ENCODE measurements at regions not wholly inside any gene's neighbourhood (a gene's known extent, or its start where the extent isn't known, plus 50 kb on each side); places are given as distances from the start of the nearest gene placed in this dataset.

GRCh38 chr1:182003953-182004586, 57.4 kb downstream of the ZNF648 start:
- Histone ChIP-seq H3K27ac (ENCODE audit: low read depth in 2 of 2, low read length in 1 of 2) (no peak overlapping the region), H3K27me3 (ENCODE audit: insufficient read depth) (no peaks in the 10 kb centered on the region), H3K9me3 (no peaks in the 10 kb centered on the region), H4K20me1 (ENCODE audit: insufficient read depth) (no peaks in the 10 kb centered on the region), H2AFZ (ENCODE audit: low read depth) (no peak overlapping the region), H3K9ac (no peak overlapping the region), H3K4me1 (ENCODE audit: control insufficient read depth in 1 of 2, insufficient read depth in 2 of 2, low read depth in 1 of 2, low read length in 1 of 2) (peaks cover 0 to 13% of the 10 kb centered on the region in 2 experiments; a peak in 2 of 4 replicates), H3K36me3 (replicated peaks in 1 of 2; ENCODE audit: control insufficient read depth in 1 of 2, insufficient read depth in 2 of 2, low read length in 1 of 2) (no peaks in the 10 kb centered on the region), H3K4me2 (no peak overlapping the region), H3K9me2 (no peaks in the 10 kb centered on the region), H3F3A (replicated peaks; ENCODE audit: insufficient read depth) (no peaks in the 10 kb centered on the region), H3K79me2 (ENCODE audit: insufficient read depth) (no peaks in the 10 kb centered on the region), H3K4me3 (ENCODE audit: low read depth in 2 of 2, low read length in 1 of 2) (no peak overlapping the region)
- peak; percentile 6 for DNase-seq
- 74% methylated on average over 7 of the region's 12 CpGs for WGBS (ENCODE audit: low lambda C conversion rate)
- TF ChIP-seq EZH2phosphoT487 (IDR thresholded peaks at IDR 0.05; ENCODE audit: borderline replicate concordance, low read depth) (no peak), PBX3 (IDR thresholded peaks at IDR 0.05) (no peak), TEAD4 (IDR thresholded peaks at IDR 0.05; ENCODE audit: borderline replicate concordance, insufficient read depth) (no peak), FOSL2 (IDR thresholded peaks at IDR 0.05; ENCODE audit: borderline replicate concordance, low read depth) (no peak), RXRA (IDR thresholded peaks at IDR 0.05; ENCODE audit: borderline replicate concordance, low read depth) (no peak), TCF12 (IDR thresholded peaks at IDR 0.05) (no peak), YY1 (IDR thresholded peaks at IDR 0.05; ENCODE audit: low read depth) (no peak), GATA2 (CRISPR knock-in tag; IDR thresholded peaks at IDR 0.05) (no peak), CHD2 (IDR thresholded peaks at IDR 0.05; ENCODE audit: low read length, partially characterized antibody) (no peak), ELF1 (IDR thresholded peaks at IDR 0.05) (no peak), TAF1 (IDR thresholded peaks at IDR 0.05; ENCODE audit: borderline replicate concordance, low read depth, low read length) (no peak), POLR2AphosphoS5 (IDR thresholded peaks at IDR 0.05; ENCODE audit: low read depth, low read length) (no peak), NRF1 (IDR thresholded peaks at IDR 0.05; ENCODE audit: low read depth, low read length) (no peak), GABPA (IDR thresholded peaks at IDR 0.05; ENCODE audit: low read depth) (no peak), JUND (IDR thresholded peaks at IDR 0.05) (no peak), MEF2A (IDR thresholded peaks at IDR 0.05; ENCODE audit: borderline replicate concordance, low read depth) (no peak), SIN3A (IDR thresholded peaks at IDR 0.05; ENCODE audit: borderline replicate concordance, low read depth, low read length) (no peak)
- TF ChIP-seq, protein P1, sequence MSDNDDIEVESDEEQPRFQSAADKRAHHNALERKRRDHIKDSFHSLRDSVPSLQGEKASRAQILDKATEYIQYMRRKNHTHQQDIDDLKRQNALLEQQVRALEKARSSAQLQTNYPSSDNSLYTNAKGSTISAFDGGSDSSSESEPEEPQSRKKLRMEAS (IDR thresholded peaks at IDR 0.05; ENCODE audit: low read depth): no peak
- TF ChIP-seq, protein P2, sequence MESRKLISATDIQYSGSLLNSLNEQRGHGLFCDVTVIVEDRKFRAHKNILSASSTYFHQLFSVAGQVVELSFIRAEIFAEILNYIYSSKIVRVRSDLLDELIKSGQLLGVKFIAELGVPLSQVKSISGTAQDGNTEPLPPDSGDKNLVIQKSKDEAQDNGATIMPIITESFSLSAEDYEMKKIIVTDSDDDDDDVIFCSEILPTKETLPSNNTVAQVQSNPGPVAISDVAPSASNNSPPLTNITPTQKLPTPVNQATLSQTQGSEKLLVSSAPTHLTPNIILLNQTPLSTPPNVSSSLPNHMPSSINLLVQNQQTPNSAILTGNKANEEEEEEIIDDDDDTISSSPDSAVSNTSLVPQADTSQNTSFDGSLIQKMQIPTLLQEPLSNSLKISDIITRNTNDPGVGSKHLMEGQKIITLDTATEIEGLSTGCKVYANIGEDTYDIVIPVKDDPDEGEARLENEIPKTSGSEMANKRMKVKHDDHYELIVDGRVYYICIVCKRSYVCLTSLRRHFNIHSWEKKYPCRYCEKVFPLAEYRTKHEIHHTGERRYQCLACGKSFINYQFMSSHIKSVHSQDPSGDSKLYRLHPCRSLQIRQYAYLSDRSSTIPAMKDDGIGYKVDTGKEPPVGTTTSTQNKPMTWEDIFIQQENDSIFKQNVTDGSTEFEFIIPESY (IDR thresholded peaks at IDR 0.05; ENCODE audit: borderline replicate concordance, low read depth): no peak
- TF ChIP-seq, protein P3, sequence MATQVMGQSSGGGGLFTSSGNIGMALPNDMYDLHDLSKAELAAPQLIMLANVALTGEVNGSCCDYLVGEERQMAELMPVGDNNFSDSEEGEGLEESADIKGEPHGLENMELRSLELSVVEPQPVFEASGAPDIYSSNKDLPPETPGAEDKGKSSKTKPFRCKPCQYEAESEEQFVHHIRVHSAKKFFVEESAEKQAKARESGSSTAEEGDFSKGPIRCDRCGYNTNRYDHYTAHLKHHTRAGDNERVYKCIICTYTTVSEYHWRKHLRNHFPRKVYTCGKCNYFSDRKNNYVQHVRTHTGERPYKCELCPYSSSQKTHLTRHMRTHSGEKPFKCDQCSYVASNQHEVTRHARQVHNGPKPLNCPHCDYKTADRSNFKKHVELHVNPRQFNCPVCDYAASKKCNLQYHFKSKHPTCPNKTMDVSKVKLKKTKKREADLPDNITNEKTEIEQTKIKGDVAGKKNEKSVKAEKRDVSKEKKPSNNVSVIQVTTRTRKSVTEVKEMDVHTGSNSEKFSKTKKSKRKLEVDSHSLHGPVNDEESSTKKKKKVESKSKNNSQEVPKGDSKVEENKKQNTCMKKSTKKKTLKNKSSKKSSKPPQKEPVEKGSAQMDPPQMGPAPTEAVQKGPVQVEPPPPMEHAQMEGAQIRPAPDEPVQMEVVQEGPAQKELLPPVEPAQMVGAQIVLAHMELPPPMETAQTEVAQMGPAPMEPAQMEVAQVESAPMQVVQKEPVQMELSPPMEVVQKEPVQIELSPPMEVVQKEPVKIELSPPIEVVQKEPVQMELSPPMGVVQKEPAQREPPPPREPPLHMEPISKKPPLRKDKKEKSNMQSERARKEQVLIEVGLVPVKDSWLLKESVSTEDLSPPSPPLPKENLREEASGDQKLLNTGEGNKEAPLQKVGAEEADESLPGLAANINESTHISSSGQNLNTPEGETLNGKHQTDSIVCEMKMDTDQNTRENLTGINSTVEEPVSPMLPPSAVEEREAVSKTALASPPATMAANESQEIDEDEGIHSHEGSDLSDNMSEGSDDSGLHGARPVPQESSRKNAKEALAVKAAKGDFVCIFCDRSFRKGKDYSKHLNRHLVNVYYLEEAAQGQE (IDR thresholded peaks at IDR 0.05; ENCODE audit: low read depth, low read length): no peak
- CTCF ChIA-PET: interaction anchor here (1.2 to 1.9 kb wide), 3 partner anchors 9 to 139 kb away, joined by 3 to 6 read pairs (median 3); no protein-coding TSS in a partner anchor
- POLR2A ChIA-PET: no interaction called here

Data from SK-N-SH (cell line).